ENCODE measurements at regions not wholly inside any gene's neighbourhood (a gene's known extent, or its start where the extent isn't known, plus 50 kb on each side); places are given as distances from the start of the nearest gene placed in this dataset.
"Not testable (repeated sequence)": the region's sequence is repeated elsewhere in the genome, so short reads cannot be mapped to it uniquely, and the experiment has no call there.

DNA sequence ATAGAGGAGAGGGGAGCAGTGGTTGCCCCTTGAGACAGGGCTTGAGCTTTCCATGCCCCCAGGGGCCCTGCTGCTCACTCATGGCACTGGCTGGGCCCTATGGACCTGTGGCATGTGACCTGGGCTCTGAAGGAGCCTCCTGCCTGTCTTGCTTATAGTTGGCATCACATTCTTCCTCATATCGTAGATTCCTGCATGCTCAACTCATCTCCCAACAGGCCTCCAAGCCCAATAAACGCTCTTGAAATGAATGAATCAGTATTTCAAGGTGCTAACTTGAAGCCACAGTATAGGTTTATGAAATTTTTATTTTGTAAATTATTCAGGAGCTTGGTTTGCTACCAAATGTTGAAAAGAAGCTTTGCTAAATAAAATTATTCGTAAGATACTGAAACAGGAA, 93.3 kb upstream of the SLC7A14 start:
- in situ Hi-C loops (cut with MboI; ENCODE audit: low sequenced_read_pairs) = no loop called here

DNA sequence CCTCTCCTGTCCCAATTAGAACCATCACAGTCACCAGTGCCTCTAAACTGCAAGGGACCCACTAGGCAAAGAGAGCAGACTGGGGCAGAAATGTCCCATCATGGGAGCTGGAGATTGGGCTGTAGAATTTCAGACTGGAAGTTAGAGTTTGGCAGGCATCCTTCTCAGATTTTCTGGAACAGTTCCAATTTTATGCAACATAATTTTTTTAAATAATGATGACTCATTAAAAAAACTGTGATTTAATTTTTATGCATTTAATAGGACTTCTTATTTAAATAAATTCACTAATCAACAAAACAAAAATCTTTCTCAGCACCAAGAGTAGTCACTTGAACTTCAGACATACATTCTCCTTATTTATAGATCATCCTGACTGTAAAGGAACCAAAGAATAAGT, 84.6 kb upstream of the SLC7A14 start:
- in situ Hi-C loops (cut with MboI; ENCODE audit: low sequenced_read_pairs) = no loop called here

DNA sequence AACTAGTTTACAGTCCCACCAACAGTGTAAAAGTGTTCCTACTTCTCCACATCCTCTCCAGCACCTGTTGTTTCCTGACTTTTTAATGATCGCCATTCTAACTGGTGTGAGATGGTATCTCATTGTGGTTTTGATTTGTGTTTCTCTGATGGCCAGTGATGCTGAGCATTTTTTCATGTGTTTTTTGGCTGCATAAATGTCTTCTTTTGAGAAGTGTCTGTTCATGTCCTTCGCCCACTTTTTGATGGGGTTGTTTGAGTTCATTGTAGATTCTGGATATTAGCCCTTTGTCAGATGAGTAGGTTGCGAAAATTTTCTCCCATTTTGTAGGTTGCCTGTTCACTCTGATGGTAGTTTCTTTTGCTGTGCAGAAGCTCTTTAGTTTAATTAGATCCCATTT, 77.1 kb upstream of the SLC7A14 start:
- in situ Hi-C loops (cut with MboI; ENCODE audit: low sequenced_read_pairs) = not testable (repeated sequence)

DNA sequence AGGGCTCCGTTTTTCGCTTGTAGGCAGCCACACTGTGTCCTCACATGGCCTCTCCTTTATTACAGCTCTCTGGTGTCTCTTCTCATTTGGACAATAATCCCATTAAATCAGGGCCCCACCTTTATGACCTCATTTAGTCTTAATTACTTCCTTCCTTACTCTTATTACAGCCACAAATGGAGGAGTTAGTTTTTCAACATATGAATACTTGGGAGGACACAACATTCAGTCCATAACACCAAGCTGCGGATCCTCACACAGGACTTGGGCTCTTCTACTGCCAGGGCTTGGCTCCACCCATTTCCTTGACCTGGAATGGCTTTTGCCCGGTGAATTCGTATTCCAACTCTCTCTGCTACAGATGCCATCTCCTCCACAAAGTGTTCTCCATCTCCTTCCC, 74.3 kb upstream of the SLC7A14 start:
- in situ Hi-C loops (cut with MboI; ENCODE audit: low sequenced_read_pairs) = no loop called here

DNA sequence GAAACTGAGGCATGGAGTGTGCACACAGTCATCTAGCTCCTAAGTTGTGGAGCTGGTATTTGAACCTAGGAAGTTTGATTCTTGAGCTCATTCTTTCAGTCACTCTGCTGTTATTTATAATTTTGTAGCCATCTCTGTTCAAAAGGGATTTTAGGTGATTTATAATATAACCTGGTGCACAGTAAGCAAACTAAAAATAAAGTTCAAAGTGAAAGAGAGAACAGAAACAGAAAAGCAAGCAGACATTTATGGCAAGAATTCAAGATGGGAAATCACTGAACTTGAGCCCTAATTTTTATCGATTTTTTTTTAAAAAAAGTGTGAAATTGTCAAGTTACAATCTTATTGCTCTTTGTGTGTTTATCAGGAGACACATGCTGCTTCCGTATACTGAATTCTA, 71.4 kb upstream of the SLC7A14 start:
- in situ Hi-C loops (cut with MboI; ENCODE audit: low sequenced_read_pairs) = no loop called here

DNA sequence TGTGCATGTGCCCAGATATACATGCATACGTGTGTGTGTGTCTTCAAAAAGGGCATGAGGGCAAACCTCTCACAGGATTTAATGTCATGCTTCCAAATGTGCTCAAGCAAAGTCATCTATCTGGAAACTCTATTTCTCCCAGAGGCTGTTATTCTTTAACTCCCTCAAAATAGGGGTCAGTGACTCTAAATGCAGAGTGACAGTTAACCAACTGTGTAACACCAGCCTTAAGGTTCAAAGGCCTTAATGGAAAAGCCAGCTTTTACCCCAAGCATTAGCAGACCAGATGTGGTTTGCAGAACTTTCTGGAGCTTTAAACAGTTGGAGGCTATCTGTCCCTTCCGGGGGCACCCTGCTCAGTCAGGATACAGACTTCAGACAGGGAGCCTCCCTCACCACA, 70.4 kb upstream of the SLC7A14 start:
- in situ Hi-C loops (cut with MboI; ENCODE audit: low sequenced_read_pairs) = no loop called here

DNA sequence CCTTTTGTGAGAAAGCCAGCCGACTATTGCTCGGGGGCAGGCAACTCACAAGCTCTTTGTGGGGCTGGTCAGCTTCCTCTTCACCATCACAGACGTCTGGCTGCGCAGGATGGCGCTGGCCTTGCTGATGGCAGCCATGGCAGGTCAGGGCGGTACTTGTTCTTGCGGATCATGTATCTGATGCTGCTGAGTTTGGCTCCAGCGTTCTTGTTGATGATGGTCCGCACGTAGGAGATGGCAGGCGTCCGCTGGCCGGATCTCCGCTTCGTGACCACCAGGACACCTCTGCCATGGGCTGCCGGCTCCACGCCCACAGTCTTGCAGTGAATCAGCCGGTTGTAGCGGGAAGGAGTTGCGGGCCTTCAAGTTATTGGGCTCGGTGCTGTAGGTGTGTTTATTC, 67.9 kb upstream of the SLC7A14 start:
- in situ Hi-C loops (cut with MboI; ENCODE audit: low sequenced_read_pairs) = no loop called here

DNA sequence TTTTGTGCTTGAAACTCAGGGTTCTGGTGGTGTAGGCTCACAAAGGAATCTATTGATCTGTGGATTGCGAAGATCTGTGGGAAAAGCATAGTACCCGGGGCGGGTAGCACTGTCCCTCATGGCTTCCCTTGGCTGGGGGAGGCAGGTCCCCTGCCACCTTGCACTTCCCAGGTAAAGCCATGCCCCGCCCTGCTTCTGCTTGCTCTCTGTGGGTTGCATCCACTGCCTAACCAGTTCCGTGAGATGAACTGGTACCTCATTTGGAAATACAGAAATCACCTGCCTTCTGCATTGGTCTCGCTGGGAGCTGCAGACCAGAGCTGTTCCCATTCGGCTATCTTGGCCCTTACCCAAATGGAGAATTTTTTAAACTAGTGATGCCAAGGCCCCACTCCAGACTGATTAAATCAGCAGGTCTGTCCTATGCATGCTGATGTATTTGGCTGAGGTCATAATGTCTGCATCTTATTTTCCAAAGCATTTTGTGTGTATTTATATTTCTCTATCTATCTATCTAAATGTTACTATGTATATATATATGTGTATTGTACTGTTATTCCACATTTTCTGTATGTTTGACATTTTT, 65.5 kb upstream of the SLC7A14 start:
- in situ Hi-C loops (cut with MboI; ENCODE audit: low sequenced_read_pairs) = no loop called here

DNA sequence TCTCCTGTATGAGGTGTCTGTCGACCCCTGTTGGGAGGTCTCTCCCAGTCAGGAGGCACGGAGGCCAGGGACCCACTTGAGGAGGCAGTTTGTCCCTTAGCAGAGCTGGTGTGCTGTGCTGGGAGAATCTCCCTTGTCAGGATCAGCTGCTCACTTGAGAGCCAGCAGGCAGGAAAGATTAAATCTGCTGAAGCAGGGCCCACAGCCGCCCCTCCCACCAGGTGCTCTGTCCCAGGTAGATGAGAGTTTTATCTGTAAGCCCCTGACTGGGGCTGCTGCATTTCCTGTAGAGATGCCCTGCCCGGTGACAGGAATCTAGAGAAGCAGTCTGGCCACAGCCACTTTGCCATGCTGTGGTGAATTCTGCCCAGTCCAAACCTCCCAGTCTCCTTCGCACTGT, 64.7 kb upstream of the SLC7A14 start:
- in situ Hi-C loops (cut with MboI; ENCODE audit: low sequenced_read_pairs) = not testable (repeated sequence)

DNA sequence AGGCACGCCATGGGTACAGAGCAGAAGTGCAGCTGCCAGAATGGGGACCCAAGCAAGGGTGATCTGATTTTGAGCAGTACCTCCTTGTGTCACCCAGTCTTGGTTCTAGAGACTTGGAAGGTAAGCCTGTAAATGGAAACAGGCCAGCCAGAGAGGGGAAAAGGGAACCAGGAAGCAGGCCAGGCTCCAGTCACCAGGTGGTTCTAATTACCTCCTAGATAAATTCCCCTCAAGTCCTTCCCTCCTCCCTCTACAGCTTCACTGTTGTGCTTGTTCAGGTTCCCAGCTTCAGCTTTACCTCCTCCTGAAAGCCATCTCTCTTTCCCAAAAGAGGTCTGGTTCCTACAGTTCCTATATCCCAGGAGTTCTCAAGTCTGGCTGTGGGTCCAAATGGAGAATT, 58.8 kb upstream of the SLC7A14 start:
- in situ Hi-C loops (cut with MboI; ENCODE audit: low sequenced_read_pairs) = no loop called here

DNA sequence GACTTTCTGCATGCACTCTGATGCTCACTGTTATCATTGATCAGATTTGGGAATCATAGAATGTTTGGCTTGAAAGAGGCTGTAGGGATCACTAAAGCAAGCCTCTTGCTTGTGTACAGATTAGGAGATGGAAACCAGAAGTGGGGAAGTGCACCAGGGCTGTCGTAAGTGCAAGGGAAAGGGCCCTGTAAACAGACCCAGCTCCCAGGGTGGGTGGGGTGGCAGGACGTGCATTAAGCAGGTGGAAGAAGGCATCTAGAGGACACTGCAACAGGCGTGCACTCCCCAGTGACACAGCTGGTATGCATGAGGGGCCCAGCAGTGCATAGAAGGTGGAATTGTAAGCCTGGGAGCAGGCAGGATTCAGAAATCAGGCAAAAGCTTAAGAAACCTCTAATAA, 58.0 kb upstream of the SLC7A14 start:
- in situ Hi-C loops (cut with MboI; ENCODE audit: low sequenced_read_pairs) = no loop called here

DNA sequence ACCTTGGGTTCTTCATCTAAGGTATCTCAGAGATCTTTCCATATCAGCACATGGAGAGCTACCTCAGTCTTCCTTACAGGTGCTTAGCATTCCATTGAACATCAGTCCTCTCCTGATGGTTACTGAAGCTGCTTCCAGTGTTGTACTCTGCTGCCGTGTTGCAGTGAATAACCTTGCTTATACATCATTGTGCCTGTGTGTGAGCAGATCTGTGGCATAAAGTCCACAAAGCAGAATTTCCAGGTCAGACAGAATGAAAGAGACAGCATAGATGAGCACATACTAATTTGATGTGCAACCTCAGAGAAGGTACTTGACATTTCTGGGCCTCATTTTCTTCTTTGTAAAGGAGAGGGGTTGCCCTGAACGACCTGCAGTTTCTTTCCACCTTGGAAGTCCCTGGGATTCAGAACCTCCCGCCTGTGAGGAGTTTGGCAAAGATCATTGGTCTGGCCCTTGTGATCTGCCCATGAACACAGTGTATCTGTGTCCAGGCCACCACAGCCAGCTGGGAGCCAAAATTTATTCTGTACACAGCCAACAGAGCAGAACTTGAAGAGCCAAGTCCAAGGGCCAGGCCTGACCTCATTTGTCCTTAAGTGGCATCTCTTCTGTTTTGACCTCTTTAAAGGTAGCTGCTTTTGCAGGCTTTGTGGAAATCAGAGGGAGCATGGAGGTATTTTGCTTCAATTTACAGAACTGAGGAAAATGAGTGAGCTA, 57.2 kb upstream of the SLC7A14 start:
- in situ Hi-C loops (cut with MboI; ENCODE audit: low sequenced_read_pairs) = no loop called here

DNA sequence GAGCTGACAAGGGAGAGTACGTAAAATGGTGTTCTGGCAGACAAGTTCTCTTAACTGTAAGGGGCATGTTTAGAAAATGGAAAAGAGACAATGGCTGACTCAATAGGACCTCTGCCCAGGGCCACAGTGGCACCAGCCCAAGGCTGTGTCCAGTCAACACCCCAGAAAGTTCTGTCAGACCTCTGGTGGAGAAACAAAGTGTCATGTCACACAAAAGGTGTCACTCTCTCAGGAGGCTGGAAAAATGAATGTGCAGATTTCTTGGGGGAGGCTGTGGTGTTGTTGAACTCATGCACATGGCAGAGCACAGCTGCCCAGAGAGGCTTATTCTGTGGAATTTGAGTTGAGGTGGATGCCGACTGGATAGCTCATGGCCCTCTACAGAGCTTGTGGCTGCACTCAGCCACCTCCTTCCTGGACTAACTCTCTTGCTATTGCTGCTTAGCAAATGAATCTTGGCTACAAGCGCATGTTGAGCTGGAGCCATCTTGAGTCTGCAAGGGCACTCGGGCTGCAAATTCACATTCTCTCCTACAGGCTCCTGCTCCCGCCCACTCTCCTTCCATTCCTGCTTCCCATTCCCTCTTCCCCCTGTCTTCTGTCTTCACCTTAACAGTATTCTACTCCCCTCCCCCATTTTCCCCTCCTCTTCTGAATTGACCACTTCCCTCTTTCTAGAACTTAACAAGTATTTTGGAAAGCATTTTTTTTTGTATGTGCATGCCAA, 55.8 kb upstream of the SLC7A14 start:
- in situ Hi-C loops (cut with MboI; ENCODE audit: low sequenced_read_pairs) = no loop called here

DNA sequence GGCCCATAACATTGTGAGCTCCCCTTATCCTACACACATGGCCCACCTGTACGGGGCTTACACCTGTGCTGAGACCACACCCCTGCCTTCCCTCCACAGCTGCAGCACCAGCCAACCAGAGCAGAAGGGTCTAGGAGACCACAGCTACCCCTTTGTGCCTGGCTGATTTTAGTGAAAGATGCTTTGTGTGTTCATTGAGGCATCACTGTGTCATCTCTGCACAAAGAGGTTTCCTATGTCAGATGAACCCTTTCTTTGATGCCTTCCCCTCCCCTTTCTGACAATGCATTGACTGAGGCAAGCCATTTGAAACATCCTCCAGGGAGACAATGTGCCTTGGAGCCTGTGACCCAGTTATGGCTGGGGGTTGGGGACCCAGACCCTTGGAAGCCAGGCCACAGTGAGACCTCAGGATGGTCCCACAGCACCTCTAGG, 54.9 kb upstream of the SLC7A14 start:
- in situ Hi-C loops (cut with MboI; ENCODE audit: low sequenced_read_pairs) = no loop called here

DNA sequence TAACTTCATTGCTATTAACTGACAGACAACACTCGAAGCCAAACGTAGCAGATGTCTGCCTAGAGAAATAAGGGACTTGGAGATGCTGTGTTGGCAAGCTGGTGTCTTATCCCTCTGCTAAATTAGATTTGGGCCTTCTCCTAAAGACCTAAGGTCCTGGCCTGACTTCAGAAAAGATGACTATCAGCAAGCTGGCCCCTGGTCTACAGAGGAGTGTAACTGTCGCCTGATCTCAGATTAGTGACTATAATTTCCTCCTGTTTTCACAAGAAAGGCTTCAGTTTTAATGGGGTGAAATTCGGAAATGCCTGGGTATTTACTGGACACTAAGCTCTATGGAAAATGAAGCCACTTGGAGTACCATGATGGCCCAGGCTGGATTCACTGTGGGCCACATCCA, 53.1 kb upstream of the SLC7A14 start:
- in situ Hi-C loops (cut with MboI; ENCODE audit: low sequenced_read_pairs) = no loop called here

DNA sequence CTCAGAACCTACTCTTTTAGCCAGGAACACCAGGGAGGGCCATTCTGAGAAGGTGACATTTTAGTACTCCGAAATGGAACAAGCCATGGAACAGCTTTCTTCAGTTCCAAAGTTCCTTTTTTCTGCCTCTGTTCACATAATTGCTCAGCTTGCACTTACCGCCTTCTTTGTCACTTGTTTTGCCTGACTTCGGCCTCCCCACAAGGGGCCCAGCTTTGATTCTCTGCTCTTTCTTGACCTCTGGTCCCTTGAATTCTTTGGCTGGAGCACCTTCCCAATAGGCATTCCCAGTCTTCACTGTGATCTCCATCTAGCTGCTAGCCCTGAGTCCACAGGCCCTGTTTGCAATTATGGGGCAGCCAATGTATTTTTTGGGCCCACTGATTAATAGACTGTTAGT, 51.4 kb upstream of the SLC7A14 start:
- in situ Hi-C loops (cut with MboI; ENCODE audit: low sequenced_read_pairs) = no loop called here

DNA sequence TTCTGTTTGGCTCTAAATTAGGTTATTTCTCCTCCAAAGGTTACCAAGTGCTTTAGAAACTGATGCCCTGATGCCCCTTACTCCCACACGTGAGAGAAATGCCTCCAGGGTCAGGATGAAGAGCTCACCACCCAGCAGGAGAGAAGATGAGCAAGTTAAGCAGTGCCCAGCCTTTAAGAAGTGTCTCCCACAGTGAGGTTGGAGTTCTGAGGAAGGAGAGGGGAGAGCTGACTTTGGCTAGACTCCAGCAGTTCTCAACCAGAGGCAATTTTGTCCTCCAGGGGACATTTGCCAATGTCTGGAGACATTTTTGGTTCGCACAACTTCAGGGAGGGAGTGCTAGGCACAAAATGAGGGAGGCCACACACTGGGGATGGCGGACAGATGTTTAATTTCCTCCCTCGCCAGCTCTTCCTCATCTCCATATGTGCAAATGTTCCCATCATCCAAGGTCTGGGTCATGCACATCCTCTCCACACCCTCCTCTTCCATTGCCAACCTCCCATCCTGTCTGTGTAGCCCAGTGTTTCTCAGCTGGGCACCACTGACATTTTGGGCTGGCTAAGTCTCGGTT, 50.6 kb upstream of the SLC7A14 start:
- in situ Hi-C loops (cut with MboI; ENCODE audit: low sequenced_read_pairs) = no loop called here
